ENCODE measurements at regions not wholly inside any gene's neighbourhood (a gene's known extent, or its start where the extent isn't known, plus 50 kb on each side); places are given as distances from the start of the nearest gene placed in this dataset.

DNA sequence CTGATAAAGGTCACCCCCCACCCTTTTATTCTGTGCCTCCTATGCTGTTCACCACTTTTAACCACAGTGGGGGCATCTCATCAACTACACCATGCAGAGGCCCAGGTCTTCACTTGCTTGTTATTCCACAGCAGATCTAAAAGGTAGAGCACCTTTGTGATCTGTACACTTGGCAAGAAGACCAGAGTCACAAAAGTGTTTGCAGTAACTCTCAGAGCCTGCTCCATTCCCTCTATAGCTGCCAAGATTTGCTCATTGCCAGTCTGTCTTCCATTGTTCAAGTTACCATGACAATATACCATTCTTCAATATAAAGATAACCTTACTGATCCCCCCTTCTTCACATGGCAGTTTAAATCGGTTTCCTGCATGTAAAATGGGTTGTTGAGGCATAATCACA, 180.0 kb downstream of the TOX3 start:
- TF ChIP-seq, protein P1, sequence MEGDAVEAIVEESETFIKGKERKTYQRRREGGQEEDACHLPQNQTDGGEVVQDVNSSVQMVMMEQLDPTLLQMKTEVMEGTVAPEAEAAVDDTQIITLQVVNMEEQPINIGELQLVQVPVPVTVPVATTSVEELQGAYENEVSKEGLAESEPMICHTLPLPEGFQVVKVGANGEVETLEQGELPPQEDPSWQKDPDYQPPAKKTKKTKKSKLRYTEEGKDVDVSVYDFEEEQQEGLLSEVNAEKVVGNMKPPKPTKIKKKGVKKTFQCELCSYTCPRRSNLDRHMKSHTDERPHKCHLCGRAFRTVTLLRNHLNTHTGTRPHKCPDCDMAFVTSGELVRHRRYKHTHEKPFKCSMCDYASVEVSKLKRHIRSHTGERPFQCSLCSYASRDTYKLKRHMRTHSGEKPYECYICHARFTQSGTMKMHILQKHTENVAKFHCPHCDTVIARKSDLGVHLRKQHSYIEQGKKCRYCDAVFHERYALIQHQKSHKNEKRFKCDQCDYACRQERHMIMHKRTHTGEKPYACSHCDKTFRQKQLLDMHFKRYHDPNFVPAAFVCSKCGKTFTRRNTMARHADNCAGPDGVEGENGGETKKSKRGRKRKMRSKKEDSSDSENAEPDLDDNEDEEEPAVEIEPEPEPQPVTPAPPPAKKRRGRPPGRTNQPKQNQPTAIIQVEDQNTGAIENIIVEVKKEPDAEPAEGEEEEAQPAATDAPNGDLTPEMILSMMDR (conservative IDR thresholded peaks at IDR 0.05; ENCODE audit: low read length): no peak
- TF ChIP-seq EZH2phosphoT487 (IDR thresholded peaks at IDR 0.05; ENCODE audit: borderline replicate concordance): no peak
